Stimulated activated CD4-positive, alpha-beta T cell treated with anti-CD3 and anti-CD28 coated beads, Interleukin-15, amount 100 ng/mL, for 24 hours (primary cell): ENCODE measurements at regions not wholly inside any gene's neighbourhood (a gene's known extent, or its start where the extent isn't known, plus 50 kb on each side); places are given as distances from the start of the nearest gene placed in this dataset.
"Not testable (repeated sequence)": the region's sequence is repeated elsewhere in the genome, so short reads cannot be mapped to it uniquely, and the experiment has no call there.

ENCODE experiments used
- DNase-seq: peaks from one replicate; pipeline ENCODE4 v3.0.0-alpha.2; 2020

- peak; percentile 56 for DNase-seq
These were observed 68.4 kb downstream of the ANXA1 start for GRCh38 chr9:73219985-73220626.

GRCh38 chr9:73223594-73223993 is 71.9 kb downstream of the ANXA1 start:
- DNase-seq: no peak

GRCh38 chr9:73229543-73229942 is 77.9 kb downstream of the ANXA1 start:
- DNase-seq: no peak

GRCh38 chr9:73230251-73230650 is 78.6 kb downstream of the ANXA1 start:
- DNase-seq: no peak

- no peak for DNase-seq
These were observed 79.5 kb downstream of the ANXA1 start for GRCh38 chr9:73231203-73231602.

GRCh38 chr9:73233359-73234007 is 81.8 kb downstream of the ANXA1 start:
- DNase-seq: no peak

GRCh38 chr9:73234008-73234360 is 82.3 kb downstream of the ANXA1 start:
- no peak for DNase-seq

- no peak for DNase-seq
These were observed 85.5 kb downstream of the ANXA1 start for GRCh38 chr9:73237140-73237539.

- no peak for DNase-seq
These were observed 88.1 kb downstream of the ANXA1 start for GRCh38 chr9:73239570-73240265.

- DNase-seq: no peak
These were observed 91.4 kb downstream of the ANXA1 start for GRCh38 chr9:73243078-73243477.

- no peak for DNase-seq
These were observed 107.5 kb downstream of the ANXA1 start for GRCh38 chr9:73259086-73259696.

GRCh38 chr9:73260506-73260905 is 108.8 kb downstream of the ANXA1 start:
- no peak for DNase-seq

GRCh38 chr9:73264631-73265030 is 113.0 kb downstream of the ANXA1 start:
- no peak for DNase-seq

- DNase-seq: no peak
These were observed 114.2 kb downstream of the ANXA1 start for GRCh38 chr9:73265876-73266275.

- no peak for DNase-seq
These were observed 117.9 kb downstream of the ANXA1 start for GRCh38 chr9:73269430-73270101.

- DNase-seq: no peak
These were observed 119.5 kb downstream of the ANXA1 start for GRCh38 chr9:73270967-73271721.

- no peak for DNase-seq
These were observed 128.4 kb downstream of the ANXA1 start for GRCh38 chr9:73280113-73280512.

- no peak for DNase-seq
These were observed 132.7 kb downstream of the ANXA1 start for GRCh38 chr9:73284377-73284776.

GRCh38 chr9:73294336-73294735 is 142.7 kb downstream of the ANXA1 start:
- no peak for DNase-seq

GRCh38 chr9:73325983-73326382 is 174.3 kb downstream of the ANXA1 start:
- DNase-seq: no peak

GRCh38 chr9:73327149-73327548 is 175.5 kb downstream of the ANXA1 start:
- DNase-seq: no peak

GRCh38 chr9:73337182-73337581 is 185.5 kb downstream of the ANXA1 start:
- not testable (repeated sequence) for DNase-seq

- no peak for DNase-seq
These were observed 192.4 kb downstream of the ANXA1 start for GRCh38 chr9:73344060-73344459.
